Fibroblast of pulmonary artery (primary cell): ENCODE measurements at regions not wholly inside any gene's neighbourhood (a gene's known extent, or its start where the extent isn't known, plus 50 kb on each side); places are given as distances from the start of the nearest gene placed in this dataset.

ENCODE experiments used
- DNase-seq: peaks from one replicate; pipeline ENCODE4 v3.0.0-alpha.2; 2010; ENCODE audit warnings: low read depth
- H3K4me3 ChIP-seq: replicated peaks from 2 replicates; pipeline ENCODE4 v1.5.1; 2011; ENCODE audit warnings: low read depth, mild to moderate bottlenecking, control low read depth, low read length, moderate library complexity
- TF ChIP-seq, protein P1 (sequence below): IDR thresholded peaks from 2 replicates; pipeline ENCODE4 v1.5.1; 2011; ENCODE audit warnings: mild to moderate bottlenecking, control low read depth, low read length, inconsistent platforms; ENCODE audit errors: missing control alignments

GRCh38 chr5:53378190-53378589, 102.2 kb upstream of the FST start:
- no peak overlapping the region for H3K4me3 ChIP-seq
- TF ChIP-seq, protein P1, sequence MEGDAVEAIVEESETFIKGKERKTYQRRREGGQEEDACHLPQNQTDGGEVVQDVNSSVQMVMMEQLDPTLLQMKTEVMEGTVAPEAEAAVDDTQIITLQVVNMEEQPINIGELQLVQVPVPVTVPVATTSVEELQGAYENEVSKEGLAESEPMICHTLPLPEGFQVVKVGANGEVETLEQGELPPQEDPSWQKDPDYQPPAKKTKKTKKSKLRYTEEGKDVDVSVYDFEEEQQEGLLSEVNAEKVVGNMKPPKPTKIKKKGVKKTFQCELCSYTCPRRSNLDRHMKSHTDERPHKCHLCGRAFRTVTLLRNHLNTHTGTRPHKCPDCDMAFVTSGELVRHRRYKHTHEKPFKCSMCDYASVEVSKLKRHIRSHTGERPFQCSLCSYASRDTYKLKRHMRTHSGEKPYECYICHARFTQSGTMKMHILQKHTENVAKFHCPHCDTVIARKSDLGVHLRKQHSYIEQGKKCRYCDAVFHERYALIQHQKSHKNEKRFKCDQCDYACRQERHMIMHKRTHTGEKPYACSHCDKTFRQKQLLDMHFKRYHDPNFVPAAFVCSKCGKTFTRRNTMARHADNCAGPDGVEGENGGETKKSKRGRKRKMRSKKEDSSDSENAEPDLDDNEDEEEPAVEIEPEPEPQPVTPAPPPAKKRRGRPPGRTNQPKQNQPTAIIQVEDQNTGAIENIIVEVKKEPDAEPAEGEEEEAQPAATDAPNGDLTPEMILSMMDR = no peak
- DNase-seq = no peak

DNA sequence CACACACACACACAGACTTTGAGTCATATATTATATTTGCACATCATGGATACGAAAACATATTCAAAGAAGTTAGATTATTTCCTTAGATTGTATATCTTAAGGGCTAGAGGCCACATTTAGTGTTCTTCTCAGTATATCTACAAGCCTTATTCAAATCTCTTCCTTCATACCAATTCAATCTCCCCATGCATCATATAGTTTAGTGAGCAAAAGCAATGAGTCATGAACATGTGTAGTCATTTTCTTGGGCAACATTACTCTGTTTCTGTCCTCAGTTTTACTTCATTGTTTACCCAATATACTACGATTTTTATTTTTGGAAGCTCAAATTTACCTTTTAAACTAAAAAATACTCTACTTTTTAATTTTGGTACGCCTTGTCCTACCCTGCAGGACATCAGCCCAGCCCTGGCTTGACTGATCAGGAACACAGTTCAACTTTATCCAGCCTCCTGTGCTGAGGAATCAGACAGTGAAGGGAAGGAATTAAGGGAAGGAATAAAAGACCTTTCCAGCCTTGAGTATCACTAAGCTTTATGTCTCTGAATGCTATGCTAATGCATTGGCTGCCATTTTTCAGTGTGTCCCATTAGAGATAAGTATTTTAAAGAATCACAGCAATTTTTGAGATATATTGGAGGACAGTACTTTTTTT, 101.7 kb upstream of the FST start:
- TF ChIP-seq, protein P1 = no peak
- peak; percentile 73 for DNase-seq
- H3K4me3 ChIP-seq = no peak overlapping the region

- H3K4me3 ChIP-seq = no peak overlapping the region
- TF ChIP-seq, protein P1 = no peak
- no peak for DNase-seq
Measured at GRCh38 chr5:53386341-53386740, 94.1 kb upstream of the FST start.

DNA sequence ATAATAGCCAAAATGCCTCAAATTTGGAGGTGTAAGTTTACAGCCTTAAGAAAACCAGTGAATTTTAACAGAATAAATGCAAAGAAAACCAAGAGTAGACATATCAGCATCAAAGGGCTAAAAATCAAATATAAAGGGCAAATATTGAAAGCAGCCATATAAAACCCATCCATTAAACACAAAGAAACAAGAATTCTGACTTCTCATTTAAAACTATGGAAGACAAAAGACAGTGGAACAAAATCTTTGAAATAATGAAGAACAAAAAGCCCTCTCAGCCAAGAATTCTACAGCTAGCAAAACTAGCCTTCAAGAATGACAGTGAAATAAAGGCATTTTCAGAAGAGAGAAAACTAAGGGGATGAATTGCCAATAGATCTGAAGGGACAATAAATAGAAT, 91.3 kb upstream of the FST start:
- no peak overlapping the region for H3K4me3 ChIP-seq
- TF ChIP-seq, protein P1 = no peak
- no peak for DNase-seq

DNA sequence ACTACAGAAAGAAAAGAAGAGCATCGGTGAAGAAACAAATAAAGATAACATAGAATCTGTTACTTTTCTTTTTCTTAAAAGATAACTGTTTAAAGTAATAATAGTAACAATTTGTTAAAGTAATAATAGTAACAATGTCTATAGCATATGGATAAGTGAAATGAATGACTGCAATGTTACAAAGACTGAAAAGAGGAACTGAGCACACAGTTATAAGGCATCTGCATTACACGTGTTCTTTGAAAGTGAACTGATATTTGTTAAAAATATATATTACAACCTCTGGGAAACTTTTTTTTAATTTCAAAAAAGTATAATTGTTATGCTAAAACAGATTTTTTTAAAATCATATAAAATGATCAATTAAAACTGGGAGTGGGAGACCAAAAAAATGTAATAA, 88.4 kb upstream of the FST start:
- no peak overlapping the region for H3K4me3 ChIP-seq
- TF ChIP-seq, protein P1 = no peak
- no peak for DNase-seq

- no peak overlapping the region for H3K4me3 ChIP-seq
- DNase-seq = no peak
- TF ChIP-seq, protein P1 = no peak
Measured at GRCh38 chr5:53394808-53395207, 85.6 kb upstream of the FST start.

GRCh38 chr5:53397141-53397757, 83.2 kb upstream of the FST start:
- TF ChIP-seq, protein P1 = no peak
- DNase-seq = no peak
- H3K4me3 ChIP-seq = no peak overlapping the region
